GM12891 (cell line): ENCODE measurements at regions not wholly inside any gene's neighbourhood (a gene's known extent, or its start where the extent isn't known, plus 50 kb on each side); places are given as distances from the start of the nearest gene placed in this dataset.

Experiments used
- DNase-seq: peaks from one replicate; pipeline ENCODE4 v3.0.0; 2011; ENCODE audit warnings: low spot score; ENCODE audit not compliant: insufficient read length
- FAIRE-seq: peaks from 2 replicates; lab custom pipeline; 2011; peaks lifted over from hg19 to GRCh38; lab: Jason Lieb, UNC
- PAX5 ChIP-seq: IDR thresholded peaks from 2 replicates; pipeline ENCODE4 v1.6.1; 2011; ENCODE audit warnings: low read length, moderate library complexity, mild to moderate bottlenecking; ENCODE audit not compliant: insufficient read depth, severe bottlenecking
- POLR2A ChIP-seq: IDR thresholded peaks from 2 replicates; pipeline ENCODE4 v1.6.1; 2011; ENCODE audit warnings: low read depth, low read length, control low read depth
- POLR2AphosphoS5 ChIP-seq: IDR thresholded peaks from 2 replicates; pipeline ENCODE4 v1.6.1; 2011; ENCODE audit warnings: low read depth, low read length, control low read depth
- POU2F2 ChIP-seq: IDR thresholded peaks from 2 replicates; pipeline ENCODE4 v1.6.1; 2011; ENCODE audit warnings: low read depth, mild to moderate bottlenecking, control low read depth, low read length, moderate library complexity
- SPI1 ChIP-seq: IDR thresholded peaks from 2 replicates; pipeline ENCODE4 v1.6.1; 2011; ENCODE audit warnings: low read depth, low read length, control low read depth
- TAF1 ChIP-seq: IDR thresholded peaks from 2 replicates; pipeline ENCODE4 v1.6.1; 2011; ENCODE audit warnings: low read depth, low read length, control low read depth

- peak; percentile 77 for FAIRE-seq
- DNase-seq: no peak
- no peak for TF ChIP-seq TAF1
- no peak for TF ChIP-seq POLR2A
- no peak for TF ChIP-seq SPI1
- TF ChIP-seq POLR2AphosphoS5: no peak
- no peak for TF ChIP-seq PAX5
- TF ChIP-seq POU2F2: no peak
These were observed 225.6 kb upstream of the FGGY start for GRCh38 chr1:59071289-59071688.

GRCh38 chr1:59071876-59072582 is 224.9 kb upstream of the FGGY start:
- no peak for FAIRE-seq
- no peak for DNase-seq
- TF ChIP-seq TAF1 (no peak), SPI1 (peak; percentile 69)

- DNase-seq: no peak
- TF ChIP-seq PAX5 (no peak), POLR2AphosphoS5 (no peak), POU2F2 (no peak), POLR2A (no peak), TAF1 (no peak), SPI1 (no peak)
- no peak for FAIRE-seq
These were observed 224.3 kb upstream of the FGGY start for GRCh38 chr1:59072583-59072947.

- FAIRE-seq (no peak), DNase-seq (no peak)
- TF ChIP-seq POLR2A (no peak), POU2F2 (no peak), PAX5 (no peak), SPI1 (no peak), TAF1 (no peak), POLR2AphosphoS5 (no peak)
These were observed 222.3 kb upstream of the FGGY start for GRCh38 chr1:59074598-59074997.

GRCh38 chr1:59075021-59075420 is 221.9 kb upstream of the FGGY start:
- FAIRE-seq (no peak), DNase-seq (no peak)
- TF ChIP-seq PAX5: no peak
- no peak for TF ChIP-seq POLR2AphosphoS5
- TF ChIP-seq SPI1: no peak
- TF ChIP-seq TAF1: no peak

GRCh38 chr1:59076612-59077011 is 220.3 kb upstream of the FGGY start:
- no peak for TF ChIP-seq POLR2AphosphoS5
- no peak for TF ChIP-seq TAF1
- TF ChIP-seq POU2F2: no peak
- no peak for TF ChIP-seq PAX5
- no peak for TF ChIP-seq SPI1
- TF ChIP-seq POLR2A: no peak
- DNase-seq (no peak), FAIRE-seq (no peak)

- DNase-seq (no peak), FAIRE-seq (no peak)
- TF ChIP-seq SPI1: no peak
These were observed 219.3 kb upstream of the FGGY start for GRCh38 chr1:59077466-59078069.

GRCh38 chr1:59078070-59078800 is 218.7 kb upstream of the FGGY start:
- DNase-seq: no peak
- FAIRE-seq: no peak
- TF ChIP-seq TAF1 (no peak), PAX5 (no peak), SPI1 (no peak), POLR2AphosphoS5 (no peak), POLR2A (no peak), POU2F2 (no peak)

- DNase-seq (no peak), FAIRE-seq (no peak)
- TF ChIP-seq POLR2AphosphoS5 (no peak), TAF1 (no peak), POU2F2 (no peak), POLR2A (no peak), PAX5 (no peak), SPI1 (no peak)
These were observed 218.0 kb upstream of the FGGY start for GRCh38 chr1:59078866-59079265.
